Osteoblast (primary cell): ENCODE measurements at regions not wholly inside any gene's neighbourhood (a gene's known extent, or its start where the extent isn't known, plus 50 kb on each side); places are given as distances from the start of the nearest gene placed in this dataset.

ENCODE experiments used
- DNase-seq: peaks from one replicate; pipeline ENCODE4 v3.0.0; 2011; ENCODE audit warnings: low spot score, mixed read lengths; ENCODE audit not compliant: insufficient read length; ENCODE audit errors: missing footprints
- H2AFZ ChIP-seq: 2 replicates; pipeline ENCODE4 v1.6.0; 2011; ENCODE audit warnings: mild to moderate bottlenecking, low read length
- H3K27ac ChIP-seq: 2 replicates; pipeline ENCODE4 v1.5.1; 2011; ENCODE audit warnings: mild to moderate bottlenecking, low read depth, low read length, moderate library complexity
- H3K27me3 ChIP-seq: 2 replicates; pipeline ENCODE4 v1.6.0; 2012; ENCODE audit warnings: mild to moderate bottlenecking, control low read depth, inconsistent platforms, low read length, moderate library complexity; ENCODE audit not compliant: insufficient read depth
- H3K36me3 ChIP-seq: 2 replicates; pipeline ENCODE4 v1.5.1; 2011; ENCODE audit warnings: mild to moderate bottlenecking, low read length, control low read depth, moderate library complexity; ENCODE audit not compliant: insufficient read depth
- H3K4me1 ChIP-seq: 2 replicates; pipeline ENCODE4 v1.5.1; 2011; ENCODE audit warnings: mild to moderate bottlenecking, low read length, control low read depth, moderate library complexity; ENCODE audit not compliant: insufficient read depth
- H3K4me2 ChIP-seq: 2 replicates; pipeline ENCODE4 v1.6.0; 2011; ENCODE audit warnings: mild to moderate bottlenecking, low read length; ENCODE audit not compliant: insufficient read depth
- H3K4me3 ChIP-seq: fragments of 200-600 bp; sonication (generic); 3 replicates; pipeline ENCODE4 v1.5.1; 2012; ENCODE audit warnings: mild to moderate bottlenecking, low read length, inconsistent platforms; ENCODE audit not compliant: insufficient read depth
- H3K79me2 ChIP-seq: 2 replicates; pipeline ENCODE4 v1.6.0; 2012; ENCODE audit warnings: mild to moderate bottlenecking, low read length, control low read depth, inconsistent platforms; ENCODE audit not compliant: insufficient read depth
- H3K9me3 ChIP-seq: 2 replicates; pipeline ENCODE4 v1.5.1; 2011; ENCODE audit warnings: low read depth, low read length, control low read depth
- H4K20me1 ChIP-seq: 2 replicates; pipeline ENCODE4 v1.6.0; 2012; ENCODE audit warnings: mild to moderate bottlenecking, low read length, control low read depth; ENCODE audit not compliant: insufficient read depth
- CTCF ChIP-seq: IDR thresholded peaks from 2 replicates; pipeline ENCODE4 v1.5.1; 2011; ENCODE audit warnings: mild to moderate bottlenecking, low read depth, low read length, moderate library complexity; ENCODE audit errors: extremely low read depth

- H3K9me3 ChIP-seq: no peaks in the 10 kb centered on the region
- no peak overlapping the region for H2AFZ ChIP-seq
- H3K27me3 ChIP-seq: no peaks in the 10 kb centered on the region
Measured at GRCh38 chr7:17144322-17144721, 154.1 kb upstream of the AHR start.

DNA sequence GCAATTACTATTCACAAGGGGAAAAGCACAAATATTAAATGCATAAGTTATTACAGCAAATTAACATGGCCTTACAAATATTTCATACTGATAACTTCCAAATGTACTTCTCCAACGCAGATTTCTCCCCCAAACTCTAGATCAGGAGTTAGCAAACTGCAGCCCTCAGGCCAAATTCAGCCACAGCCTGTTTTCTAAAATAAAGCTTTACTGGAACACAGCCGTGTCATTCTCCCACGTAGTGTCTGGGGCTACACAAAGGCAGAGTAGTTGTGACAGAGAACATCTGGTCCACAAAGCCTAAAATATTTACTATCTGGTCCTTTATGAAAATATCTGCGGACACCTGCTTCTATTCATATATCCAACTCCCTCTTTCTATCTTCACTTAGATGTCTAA, 151.8 kb upstream of the AHR start:
- H3K27ac ChIP-seq: no peak overlapping the region
- no peaks in the 10 kb centered on the region for H3K36me3 ChIP-seq
- H3K4me2 ChIP-seq: no peak overlapping the region
- no peak for TF ChIP-seq CTCF
- H3K4me1 ChIP-seq: peaks cover 24% of the 10 kb centered on the region
- no peak overlapping the region for H3K4me3 ChIP-seq
- H3K79me2 ChIP-seq: no peaks in the 10 kb centered on the region
- H4K20me1 ChIP-seq: no peaks in the 10 kb centered on the region
- no peaks in the 10 kb centered on the region for H3K27me3 ChIP-seq
- H2AFZ ChIP-seq: peak overlapping the region; percentile 27
- no peak for DNase-seq
- H3K9me3 ChIP-seq: no peaks in the 10 kb centered on the region

More at GRCh38 chr7:17144322-17144721, 154.1 kb upstream of the AHR start:
- Histone ChIP-seq H3K4me3 (no peak overlapping the region), H3K4me1 (peaks cover 24% of the 10 kb centered on the region), H3K27ac (peak overlapping the region; percentile 20), H4K20me1 (no peaks in the 10 kb centered on the region), H3K4me2 (peak overlapping the region; percentile 58), H3K79me2 (no peaks in the 10 kb centered on the region), H3K36me3 (no peaks in the 10 kb centered on the region)
- no peak for TF ChIP-seq CTCF
- peak; percentile 59 for DNase-seq

DNA sequence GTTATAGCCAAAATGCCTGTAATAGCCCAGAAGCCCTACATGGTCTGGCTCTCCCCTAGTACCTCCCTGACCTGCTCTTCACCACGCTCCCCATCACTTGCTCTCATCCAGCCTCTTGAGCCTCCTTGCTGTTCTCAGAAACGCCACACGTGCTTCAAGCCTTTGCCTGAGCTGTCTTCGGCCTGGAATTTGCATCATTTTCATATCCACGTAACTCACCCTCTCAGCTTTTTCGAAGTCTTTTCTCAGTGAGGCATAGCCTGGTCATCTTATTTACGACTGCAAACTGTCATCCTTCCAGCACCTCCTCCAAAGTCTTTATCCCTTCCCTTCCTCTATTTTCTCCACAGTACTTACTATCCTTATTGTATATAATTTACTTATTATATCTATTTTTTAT, 151.0 kb upstream of the AHR start:
- H2AFZ ChIP-seq: peak overlapping the region; percentile 74
- H3K27me3 ChIP-seq: no peaks in the 10 kb centered on the region
- no peaks in the 10 kb centered on the region for H3K79me2 ChIP-seq
- no peaks in the 10 kb centered on the region for H4K20me1 ChIP-seq
- H3K4me3 ChIP-seq: no peak overlapping the region
- H3K4me2 ChIP-seq: no peak overlapping the region
- H3K27ac ChIP-seq: peak overlapping the region; percentile 11
- TF ChIP-seq CTCF: no peak
- no peaks in the 10 kb centered on the region for H3K36me3 ChIP-seq
- H3K4me1 ChIP-seq: peaks cover 24% of the 10 kb centered on the region
- H3K9me3 ChIP-seq: no peaks in the 10 kb centered on the region
- peak; percentile 68 for DNase-seq

- Histone ChIP-seq H3K4me2 (no peak overlapping the region), H3K4me3 (no peak overlapping the region), H3K4me1 (peaks cover 5% of the 10 kb centered on the region), H3K27me3 (no peaks in the 10 kb centered on the region), H3K9me3 (no peaks in the 10 kb centered on the region), H3K27ac (no peak overlapping the region), H3K36me3 (no peaks in the 10 kb centered on the region), H2AFZ (no peak overlapping the region), H4K20me1 (no peaks in the 10 kb centered on the region), H3K79me2 (no peaks in the 10 kb centered on the region)
- no peak for DNase-seq
- no peak for TF ChIP-seq CTCF
Measured at GRCh38 chr7:17150018-17150417, 148.4 kb upstream of the AHR start.
